Liver (tissue), 8 donors: ENCODE measurements at regions not wholly inside any gene's neighbourhood (a gene's known extent, or its start where the extent isn't known, plus 50 kb on each side); places are given as distances from the start of the nearest gene placed in this dataset.

ENCODE experiments used
- DNase-seq: peaks from one replicate; pipeline ENCODE4 v3.0.0-alpha.2; 2017; ENCODE audit warnings: low spot score
- H3K27ac ChIP-seq, 2 donors: one replicate each; pipeline ENCODE4 v1.7.0; 2013; ENCODE audit warnings: inconsistent platforms in 2 of 2, low read length in 2 of 2, control low read depth in 1 of 2, low read depth in 1 of 2, mild to moderate bottlenecking in 1 of 2
- H3K27me3 ChIP-seq, 4 donors: one replicate each; pipeline versions ENCODE4 v1.6.1 to v1.7.0; 2013; ENCODE audit warnings: low read length in 3 of 4, inconsistent platforms in 1 of 4, mild to moderate bottlenecking in 1 of 4, moderate library complexity in 1 of 4; ENCODE audit not compliant: control insufficient read depth in 4 of 4, insufficient read depth in 4 of 4
- H3K36me3 ChIP-seq, 4 donors: one replicate each; pipeline versions ENCODE4 v1.6.1 to v1.7.0; 2013; ENCODE audit warnings: low read length in 3 of 4, mild to moderate bottlenecking in 3 of 4, low read depth in 1 of 4, moderate library complexity in 1 of 4; ENCODE audit not compliant: control insufficient read depth in 4 of 4, insufficient read depth in 3 of 4
- H3K4me1 ChIP-seq, 4 donors: one replicate each; pipeline versions ENCODE4 v1.6.1 to v1.7.0; 2013; ENCODE audit warnings: low read length in 3 of 4, mild to moderate bottlenecking in 3 of 4, moderate library complexity in 1 of 4; ENCODE audit not compliant: control insufficient read depth in 4 of 4, insufficient read depth in 4 of 4
- H3K4me3 ChIP-seq, 3 donors: one replicate each; pipeline versions ENCODE4 v1.6.1 to v1.7.0; 2013; ENCODE audit warnings: low read length in 3 of 3, control low read depth in 1 of 3, low read depth in 1 of 3, mild to moderate bottlenecking in 1 of 3
- H3K9ac ChIP-seq, 2 donors: one replicate each; pipeline ENCODE4 v1.7.0; 2013; ENCODE audit warnings: low read length in 2 of 2, mild to moderate bottlenecking in 2 of 2, moderate library complexity in 2 of 2, control low read depth in 1 of 2, low read depth in 1 of 2
- H3K9me3 ChIP-seq, 4 donors: one replicate each; pipeline versions ENCODE4 v1.6.1 to v1.7.0; 2013; ENCODE audit warnings: low read length in 3 of 4; ENCODE audit not compliant: control insufficient read depth in 4 of 4
- ATF3 ChIP-seq: IDR thresholded peaks from 2 replicates; pipeline ENCODE4 v1.6.1; 2016; ENCODE audit warnings: antibody characterized with exemption
- EGR1 ChIP-seq, 2 donors: IDR thresholded peaks; 2 replicates each; pipeline ENCODE4 v1.6.1; 2016 to 2018; ENCODE audit warnings: antibody characterized with exemption in 2 of 2, low read depth in 2 of 2
- FOXA1 ChIP-seq: IDR thresholded peaks from 2 replicates; pipeline ENCODE4 v1.6.1; 2016; ENCODE audit warnings: antibody characterized with exemption
- FOXA2 ChIP-seq: IDR thresholded peaks from 2 replicates; pipeline ENCODE4 v1.6.1; 2016; ENCODE audit warnings: antibody characterized with exemption
- HNF4A ChIP-seq, 2 donors: conservative IDR thresholded peaks; 2 replicates each; pipeline ENCODE4 v1.6.1; 2016; ENCODE audit warnings: antibody characterized with exemption in 2 of 2, mild to moderate bottlenecking in 2 of 2
- HNF4G ChIP-seq: IDR thresholded peaks from 2 replicates; pipeline ENCODE4 v1.6.1; 2016; ENCODE audit warnings: antibody characterized with exemption
- JUND ChIP-seq, 2 donors: IDR thresholded peaks; 2 replicates each; pipeline ENCODE4 v1.6.1; 2016; ENCODE audit warnings: antibody characterized with exemption in 2 of 2
- NR2F2 ChIP-seq: IDR thresholded peaks from 2 replicates; pipeline ENCODE4 v1.6.1; 2016; ENCODE audit warnings: antibody characterized with exemption
- REST ChIP-seq: IDR thresholded peaks from 2 replicates; pipeline ENCODE4 v1.6.1; 2016; ENCODE audit warnings: antibody characterized with exemption, mild to moderate bottlenecking
- RXRA ChIP-seq, 2 donors: IDR thresholded peaks; 2 replicates each; pipeline ENCODE4 v1.6.1; 2017 to 2018; ENCODE audit warnings: antibody characterized with exemption in 2 of 2, mild to moderate bottlenecking in 1 of 2
- SP1 ChIP-seq: IDR thresholded peaks from 2 replicates; pipeline ENCODE4 v1.6.1; 2018; ENCODE audit warnings: antibody characterized with exemption, mild to moderate bottlenecking
- TAF1 ChIP-seq: conservative IDR thresholded peaks from 2 replicates; pipeline ENCODE4 v1.6.1; 2016; ENCODE audit warnings: antibody characterized with exemption, mild to moderate bottlenecking
- YY1 ChIP-seq: IDR thresholded peaks from 2 replicates; pipeline ENCODE4 v1.6.1; 2016; ENCODE audit warnings: antibody characterized with exemption, mild to moderate bottlenecking
- ZBTB33 ChIP-seq: IDR thresholded peaks from 2 replicates; pipeline ENCODE4 v1.6.1; 2016; ENCODE audit warnings: antibody characterized with exemption
- WGBS: extraction: QIAGEN DNeasy Blood & Tissue Kit; methylation state at CpG from one replicate; pipeline ENCODE4 v1.1.7; 2013; 5-methylcytosine and 5-hydroxymethylcytosine counted together
- TF ChIP-seq, protein P1 (sequence below): IDR thresholded peaks from 2 replicates; pipeline ENCODE4 v1.6.1; 2016; ENCODE audit warnings: antibody characterized with exemption
- TF ChIP-seq, protein P2 (sequence below): fragments of 150-350 bp; IDR thresholded peaks from 2 replicates; pipeline ENCODE4 v1.5.1; 2017; ENCODE audit warnings: improper control_type of control experiment, low read depth, low read length; ENCODE audit not compliant: missing input control
- donor health status: healthy.
- donor health status: healthy.
- donor health status: healthy.
- donor health status: healthy.
- donor health status: healthy.

DNA sequence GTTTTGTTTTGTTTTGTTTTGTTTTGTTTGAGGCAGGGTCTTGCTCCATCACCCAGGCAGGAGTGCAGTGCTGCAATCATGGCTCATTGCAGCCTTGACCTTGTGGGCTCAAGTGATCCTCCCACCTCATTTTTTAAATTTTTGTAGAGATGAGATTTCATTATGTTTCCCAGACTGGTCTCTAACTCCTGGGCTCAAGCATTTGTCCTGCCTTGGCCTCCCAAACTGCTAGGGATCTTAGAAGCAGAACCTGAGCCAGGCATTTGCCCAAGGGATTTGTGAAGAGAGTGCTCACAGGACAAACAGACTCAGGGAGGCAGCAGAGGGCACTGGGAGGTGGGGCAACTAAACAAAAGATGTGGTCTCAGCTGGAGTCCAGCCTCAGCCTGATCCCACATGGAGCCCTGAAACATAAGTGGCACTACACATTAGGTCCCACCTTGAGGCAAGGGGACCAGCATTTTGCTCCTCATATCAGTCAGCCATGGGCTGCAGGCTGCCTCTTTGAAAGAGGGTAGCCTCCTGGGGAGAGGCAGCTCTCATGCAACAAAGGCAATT, 86.2 kb upstream of the CMKLR1 start:
- DNase-seq: no peak
- H3K9me3 ChIP-seq: peaks cover 0 to 2% (median 0%) of the 10 kb centered on the region in 4 donors
- H3K4me1 ChIP-seq: no peaks in the 10 kb centered on the region
- TF ChIP-seq TAF1: no peak
- TF ChIP-seq EGR1 (IDR thresholded peaks at IDR 0.05; ENCODE audit: low read depth in 2 of 2): no peak
- TF ChIP-seq ATF3: no peak
- TF ChIP-seq, protein P1, sequence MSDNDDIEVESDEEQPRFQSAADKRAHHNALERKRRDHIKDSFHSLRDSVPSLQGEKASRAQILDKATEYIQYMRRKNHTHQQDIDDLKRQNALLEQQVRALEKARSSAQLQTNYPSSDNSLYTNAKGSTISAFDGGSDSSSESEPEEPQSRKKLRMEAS: no peak
- no peak for TF ChIP-seq YY1
- TF ChIP-seq HNF4A (conservative IDR thresholded peaks at IDR 0.05): no peak
- H3K4me3 ChIP-seq: no peak overlapping the region
- peaks cover 0 to 9% (median under 1%) of the 10 kb centered on the region in 4 donors for H3K27me3 ChIP-seq
- no peak overlapping the region for H3K27ac ChIP-seq
- H3K9ac ChIP-seq: no peak overlapping the region
- H3K36me3 ChIP-seq: no peaks in the 10 kb centered on the region

GRCh38 chr12:108424816-108425215, 85.7 kb upstream of the CMKLR1 start:
- Histone ChIP-seq H3K9me3 (peaks cover 0 to 2% (median 0%) of the 10 kb centered on the region in 4 donors), H3K4me3 (no peak overlapping the region), H3K9ac (no peak overlapping the region), H3K36me3 (no peaks in the 10 kb centered on the region), H3K27me3 (peaks cover 0 to 9% (median 0%) of the 10 kb centered on the region in 4 donors), H3K27ac (no peak overlapping the region), H3K4me1 (no peaks in the 10 kb centered on the region)
- no peak for DNase-seq
- 75% methylated on average over 3 of the region's 3 CpGs for WGBS
- TF ChIP-seq FOXA2 (no peak), TAF1 (no peak), YY1 (no peak), HNF4G (no peak), JUND (IDR thresholded peaks at IDR 0.05) (no peak), RXRA (IDR thresholded peaks at IDR 0.05) (no peak), ATF3 (no peak), SP1 (no peak), NR2F2 (no peak), FOXA1 (no peak), HNF4A (conservative IDR thresholded peaks at IDR 0.05) (no peak), REST (no peak), ZBTB33 (no peak)
- TF ChIP-seq, protein P1: no peak
- TF ChIP-seq, protein P2, sequence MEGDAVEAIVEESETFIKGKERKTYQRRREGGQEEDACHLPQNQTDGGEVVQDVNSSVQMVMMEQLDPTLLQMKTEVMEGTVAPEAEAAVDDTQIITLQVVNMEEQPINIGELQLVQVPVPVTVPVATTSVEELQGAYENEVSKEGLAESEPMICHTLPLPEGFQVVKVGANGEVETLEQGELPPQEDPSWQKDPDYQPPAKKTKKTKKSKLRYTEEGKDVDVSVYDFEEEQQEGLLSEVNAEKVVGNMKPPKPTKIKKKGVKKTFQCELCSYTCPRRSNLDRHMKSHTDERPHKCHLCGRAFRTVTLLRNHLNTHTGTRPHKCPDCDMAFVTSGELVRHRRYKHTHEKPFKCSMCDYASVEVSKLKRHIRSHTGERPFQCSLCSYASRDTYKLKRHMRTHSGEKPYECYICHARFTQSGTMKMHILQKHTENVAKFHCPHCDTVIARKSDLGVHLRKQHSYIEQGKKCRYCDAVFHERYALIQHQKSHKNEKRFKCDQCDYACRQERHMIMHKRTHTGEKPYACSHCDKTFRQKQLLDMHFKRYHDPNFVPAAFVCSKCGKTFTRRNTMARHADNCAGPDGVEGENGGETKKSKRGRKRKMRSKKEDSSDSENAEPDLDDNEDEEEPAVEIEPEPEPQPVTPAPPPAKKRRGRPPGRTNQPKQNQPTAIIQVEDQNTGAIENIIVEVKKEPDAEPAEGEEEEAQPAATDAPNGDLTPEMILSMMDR: no peak
